ENCODE measurements at regions not wholly inside any gene's neighbourhood (a gene's known extent, or its start where the extent isn't known, plus 50 kb on each side); places are given as distances from the start of the nearest gene placed in this dataset.
"Not testable (repeated sequence)": the region's sequence is repeated elsewhere in the genome, so short reads cannot be mapped to it uniquely, and the experiment has no call there.

DNA sequence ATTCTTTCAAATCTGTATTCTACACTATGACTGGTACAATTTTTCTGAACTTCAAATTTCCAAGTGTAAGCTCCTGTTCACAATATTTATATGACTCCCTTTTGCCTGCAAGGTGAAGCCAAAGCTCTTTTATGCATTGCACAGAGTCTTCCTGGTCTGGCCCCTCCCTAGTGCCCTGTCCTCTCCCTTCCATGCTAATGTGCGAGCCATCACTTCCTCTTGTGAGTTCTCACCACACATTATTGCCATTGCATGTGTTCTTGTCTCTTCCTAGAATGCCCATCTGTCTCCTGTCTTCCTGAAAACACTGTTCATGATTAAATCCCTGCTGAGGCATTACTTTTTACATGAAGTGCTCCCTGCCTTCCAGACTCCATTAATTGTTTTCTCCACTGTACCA is 169.9 kb downstream of the MC4R start:
- DNase-seq (ENCODE audit: low read depth, low spot score): no peak

DNA sequence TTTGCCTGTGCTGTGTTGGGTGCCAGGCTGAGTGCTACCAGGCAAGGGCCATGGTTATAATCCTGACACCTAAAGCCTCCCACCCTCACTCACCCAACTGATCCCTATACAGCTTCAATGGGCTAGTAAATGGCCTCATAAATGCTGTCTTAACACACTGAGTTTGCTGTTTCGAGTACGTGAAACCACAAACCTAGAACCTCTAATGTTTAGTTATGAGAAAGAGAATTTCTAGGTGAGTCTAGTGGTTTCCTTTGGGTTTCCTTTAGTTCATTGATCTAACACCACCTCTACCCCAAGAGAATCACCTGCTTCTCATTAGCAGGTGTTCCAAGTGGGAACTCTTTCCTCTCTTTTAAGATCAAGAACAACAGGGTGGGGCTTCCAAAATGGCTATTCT is 172.0 kb downstream of the MC4R start:
- DNase-seq (ENCODE audit: low read depth, low spot score): no peak

DNA sequence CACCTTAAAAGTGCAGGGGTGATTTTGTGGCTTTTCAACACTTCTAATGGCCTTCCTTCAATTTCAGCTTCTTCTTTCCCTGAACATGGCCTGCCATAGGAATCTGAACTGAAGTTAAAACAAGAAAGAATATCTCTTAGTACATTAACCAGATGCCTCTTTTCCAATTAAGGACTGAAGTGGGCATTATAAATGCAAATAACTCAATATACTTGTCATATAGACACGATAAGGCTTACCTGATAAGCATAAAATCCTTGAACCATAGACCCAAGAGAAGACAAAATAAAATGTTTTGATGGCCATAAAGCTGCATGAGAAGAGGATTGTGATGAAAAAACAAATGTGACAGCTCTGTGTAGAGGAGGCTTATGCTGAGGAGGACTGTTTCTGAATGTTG is 173.1 kb downstream of the MC4R start:
- no peak for DNase-seq (ENCODE audit: low read depth, low spot score)

DNA sequence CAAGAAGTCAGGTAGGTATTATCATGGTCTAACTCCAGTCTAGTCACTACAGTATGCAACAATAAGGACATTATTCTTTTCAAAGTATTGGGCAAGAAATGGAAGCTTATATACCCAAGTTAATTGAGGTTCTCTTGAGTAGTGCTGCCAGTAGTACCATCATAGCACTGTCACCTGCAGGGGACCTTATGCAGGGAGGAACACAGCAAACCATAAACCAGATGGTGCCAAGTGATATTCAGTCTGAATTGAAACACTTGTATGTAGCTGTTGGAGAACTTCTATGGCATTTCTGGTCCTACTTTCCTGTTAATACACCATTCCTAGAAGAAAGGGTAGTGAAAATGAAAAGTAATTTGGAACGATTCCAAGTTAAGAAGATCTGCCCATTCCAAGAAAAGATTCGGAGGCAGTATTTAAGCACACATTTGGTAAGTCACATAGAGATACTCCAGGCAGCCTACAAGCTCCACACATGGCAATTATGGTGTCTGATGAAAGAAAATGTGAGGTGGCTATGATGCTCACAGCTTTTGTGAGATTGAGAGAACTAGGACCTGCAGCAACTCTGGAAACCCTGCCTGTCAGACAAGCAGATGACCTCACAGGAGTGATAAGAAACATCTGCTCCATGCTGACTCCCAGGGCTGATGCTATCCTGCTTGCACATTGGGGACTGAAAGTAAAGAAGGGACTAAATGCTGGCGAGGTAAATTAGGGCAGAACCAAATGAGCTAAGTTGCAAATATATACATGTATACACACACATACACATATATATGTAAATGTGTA is 174.7 kb downstream of the MC4R start:
- DNase-seq (ENCODE audit: low read depth, low spot score): no peak

DNA sequence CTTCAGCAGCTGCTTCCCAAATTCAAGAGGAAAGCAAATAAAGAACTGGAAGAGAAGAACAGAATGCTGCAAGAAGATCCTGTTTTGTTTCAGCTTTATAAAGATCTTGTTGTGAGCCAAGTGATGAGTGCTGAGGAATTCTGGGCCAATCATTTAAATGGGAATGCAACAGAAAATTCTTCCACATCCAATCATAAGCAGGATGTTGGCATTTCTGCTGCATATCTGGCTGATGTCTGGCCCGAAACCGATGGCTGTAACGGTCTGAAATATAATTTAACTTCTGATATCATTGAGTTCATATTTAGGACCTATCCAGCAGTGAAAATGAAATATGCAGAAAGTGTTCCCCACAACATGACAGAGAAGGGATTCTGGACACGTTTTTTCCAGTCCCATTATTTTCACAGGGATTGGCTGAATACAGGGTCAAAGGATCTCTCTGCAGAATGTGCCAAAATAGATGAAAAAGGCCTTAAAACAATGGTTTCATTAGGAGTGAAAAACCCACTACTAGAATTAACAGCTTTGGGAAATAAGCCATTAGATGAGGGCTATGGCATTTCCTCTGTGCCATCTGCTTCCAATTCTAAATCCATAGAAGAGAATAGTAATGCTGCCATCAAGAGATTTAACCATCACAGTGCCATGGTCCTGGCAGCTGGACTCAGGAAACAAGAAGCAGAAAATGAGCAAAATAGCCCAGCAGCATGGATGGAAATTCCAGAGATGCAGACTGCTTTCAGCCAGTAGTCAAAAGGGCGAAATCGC is 175.6 kb downstream of the MC4R start:
- no peak for DNase-seq (ENCODE audit: low read depth, low spot score)

DNA sequence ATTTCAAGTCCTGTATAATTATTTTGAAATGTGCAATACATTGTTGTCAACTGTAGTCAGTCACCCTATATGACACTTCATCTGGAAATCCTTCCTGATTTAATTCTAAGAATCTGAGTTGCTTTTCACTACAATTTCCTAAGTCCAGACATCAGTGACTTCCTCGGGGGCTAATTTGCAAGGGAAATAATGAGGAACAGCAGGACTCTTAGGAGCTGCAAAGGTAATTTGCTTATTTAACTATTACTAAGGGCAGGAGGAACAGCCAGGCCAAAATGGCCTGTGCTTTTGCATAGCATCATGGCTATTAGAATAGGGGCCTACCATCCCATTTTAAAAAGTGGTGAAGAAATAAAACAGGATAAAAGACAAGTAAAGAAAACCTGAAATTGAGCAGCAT is 178.8 kb downstream of the MC4R start:
- no peak for DNase-seq (ENCODE audit: low read depth, low spot score)

DNA sequence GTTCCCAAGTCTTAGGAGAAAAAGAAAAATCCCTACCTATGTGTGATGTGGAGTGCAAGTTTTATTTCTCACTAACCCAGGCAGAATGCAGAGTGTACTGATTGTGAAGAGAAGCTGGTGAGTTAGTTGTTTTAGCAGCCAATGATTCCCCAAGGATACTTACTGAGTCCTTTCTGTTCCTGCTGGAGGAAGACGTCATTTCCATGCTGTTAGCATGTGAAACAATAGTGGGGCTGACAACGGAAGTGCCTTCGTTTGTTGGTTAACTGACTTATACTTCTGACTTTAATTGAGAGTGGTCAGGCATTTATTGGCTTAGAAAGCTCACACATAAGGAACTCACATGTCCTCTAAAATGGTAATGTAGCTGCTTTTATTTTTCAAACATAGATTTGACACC is 180.6 kb downstream of the MC4R start:
- DNase-seq (ENCODE audit: low read depth, low spot score): no peak

DNA sequence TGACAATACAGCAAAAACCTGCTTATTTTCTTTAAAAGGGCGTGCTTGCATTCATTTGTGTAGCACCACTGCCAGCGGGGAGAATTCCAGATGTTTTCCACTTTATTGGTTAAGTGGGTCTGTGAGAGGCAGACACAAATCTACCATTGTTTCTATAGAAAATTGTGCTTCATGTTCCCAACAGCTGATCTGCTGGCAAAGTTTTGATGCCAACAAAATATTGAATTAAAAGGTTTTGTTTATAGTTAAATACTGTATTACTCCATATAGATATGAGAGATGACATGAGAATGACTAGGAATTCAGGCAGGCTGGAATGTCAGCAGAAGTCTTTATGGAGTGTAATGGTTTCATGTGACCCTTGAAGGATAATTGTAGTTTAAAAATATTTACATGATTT is 182.7 kb downstream of the MC4R start:
- no peak for DNase-seq (ENCODE audit: low read depth, low spot score)

DNA sequence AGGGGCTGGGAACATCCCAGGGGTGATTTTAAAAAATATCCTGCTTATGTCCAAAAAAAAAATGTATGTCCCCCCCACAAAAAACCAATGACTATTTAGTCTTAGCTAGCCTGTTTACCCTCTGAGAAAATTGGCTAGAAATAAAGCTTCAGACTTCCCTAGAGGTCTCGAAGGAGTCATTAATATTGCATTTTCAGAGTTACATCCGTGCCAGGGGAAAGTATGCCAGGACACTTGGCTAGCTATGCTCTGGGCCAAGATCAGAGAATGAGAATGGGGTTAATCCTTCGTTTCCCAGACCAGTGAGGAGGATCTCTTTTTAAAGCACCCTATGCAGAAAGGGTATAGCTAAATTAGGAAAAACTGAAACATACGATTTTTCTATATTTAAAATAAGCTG is 183.6 kb downstream of the MC4R start:
- DNase-seq (ENCODE audit: low read depth, low spot score): no peak

DNA sequence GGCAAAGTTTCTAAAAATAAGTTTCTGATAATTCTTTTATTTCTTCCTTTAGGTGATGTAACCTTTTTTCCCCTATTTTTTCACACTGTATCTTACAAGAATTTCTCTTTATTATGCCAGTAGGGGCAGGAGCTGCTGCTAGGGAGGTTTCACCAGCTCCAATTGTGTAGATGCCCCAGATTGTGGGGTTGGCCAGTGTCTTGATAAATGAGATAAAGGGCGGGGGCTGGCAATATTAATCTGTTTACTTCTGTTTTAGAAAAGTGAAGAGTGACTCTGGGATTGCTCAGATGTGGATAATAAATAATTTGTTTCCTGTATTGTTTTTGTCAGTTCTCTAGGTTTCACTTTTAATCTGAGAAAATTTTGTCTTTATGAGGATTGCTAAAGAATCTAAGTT is 190.4 kb downstream of the MC4R start:
- DNase-seq (ENCODE audit: low read depth, low spot score): no peak

DNA sequence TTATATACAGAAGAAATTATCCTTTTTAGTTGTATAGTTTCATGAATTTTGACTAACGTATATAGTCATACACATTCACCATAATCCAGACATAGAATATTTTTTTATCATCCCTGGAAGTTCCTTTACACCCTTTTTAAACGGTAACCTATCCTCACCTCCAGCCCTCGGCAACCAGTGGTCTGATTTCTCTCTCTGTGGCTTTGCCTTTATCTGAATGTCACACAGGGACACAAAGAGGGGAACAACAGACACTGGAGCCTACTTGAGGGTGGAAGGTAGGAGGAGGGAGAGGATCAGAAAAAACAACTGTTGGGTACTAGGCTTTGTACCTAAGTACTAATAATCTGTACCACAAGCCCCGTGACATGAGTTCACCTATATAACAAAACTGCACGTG is 191.9 kb downstream of the MC4R start:
- DNase-seq (ENCODE audit: low read depth, low spot score): no peak

DNA sequence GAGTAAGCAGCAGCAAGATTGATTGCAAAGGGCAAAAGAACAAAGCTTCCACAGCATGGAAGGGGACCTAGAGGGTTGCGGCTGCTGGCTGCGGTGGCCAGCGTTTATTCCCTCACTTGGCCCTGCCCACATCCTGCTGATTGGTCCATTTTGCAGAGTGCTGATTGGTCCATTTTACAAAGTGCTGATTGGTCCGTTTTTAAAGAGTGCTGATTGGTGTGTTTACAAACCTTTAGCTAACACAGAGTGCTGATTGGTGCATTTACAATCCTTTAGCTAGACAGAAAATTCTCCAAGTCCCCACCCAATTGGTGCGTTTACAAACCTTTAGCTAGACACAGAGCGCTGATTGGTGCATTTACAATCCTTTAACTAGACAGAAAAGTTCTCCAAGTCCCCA is 194.4 kb downstream of the MC4R start:
- not testable (repeated sequence) for DNase-seq (ENCODE audit: low read depth, low spot score)

DNA sequence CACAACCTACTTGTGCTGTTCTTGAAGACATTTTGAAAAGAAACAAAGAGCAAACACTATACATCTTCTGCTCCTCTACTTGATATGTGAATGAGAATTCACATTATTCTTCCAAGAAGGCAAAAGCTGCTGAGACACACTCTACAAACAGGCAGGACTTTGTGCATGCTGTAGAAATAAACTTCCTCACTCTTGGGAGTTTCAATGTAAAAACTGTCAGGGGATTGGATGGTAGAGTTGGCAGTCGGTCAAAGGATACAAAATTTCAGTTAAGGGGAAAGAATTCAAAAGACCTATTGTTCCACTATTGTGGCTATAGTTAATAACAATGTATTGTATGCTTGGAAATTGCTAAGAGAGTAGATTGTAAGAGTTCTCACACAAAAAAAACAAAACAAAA is 196.3 kb downstream of the MC4R start:
- DNase-seq (ENCODE audit: low read depth, low spot score): peak; percentile 24

DNA sequence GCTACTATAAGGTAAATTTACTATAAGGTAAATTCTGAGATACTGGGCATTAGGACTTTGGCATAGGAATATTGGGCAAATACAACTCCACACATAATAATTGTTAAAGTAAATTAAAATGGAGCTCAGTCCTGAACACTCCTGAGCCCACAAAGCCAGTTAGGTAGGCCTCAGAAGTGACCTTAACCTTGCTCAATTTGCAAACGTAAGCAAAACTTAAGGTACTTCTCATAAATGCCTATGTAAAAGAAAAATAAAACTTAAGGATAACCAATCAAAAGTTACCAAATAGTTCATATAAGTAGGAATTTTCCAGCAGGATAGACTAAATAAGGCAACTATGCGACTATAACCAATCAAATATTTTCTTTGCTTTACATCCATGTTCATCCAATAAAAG is 197.7 kb downstream of the MC4R start:
- DNase-seq (ENCODE audit: low read depth, low spot score): no peak

DNA sequence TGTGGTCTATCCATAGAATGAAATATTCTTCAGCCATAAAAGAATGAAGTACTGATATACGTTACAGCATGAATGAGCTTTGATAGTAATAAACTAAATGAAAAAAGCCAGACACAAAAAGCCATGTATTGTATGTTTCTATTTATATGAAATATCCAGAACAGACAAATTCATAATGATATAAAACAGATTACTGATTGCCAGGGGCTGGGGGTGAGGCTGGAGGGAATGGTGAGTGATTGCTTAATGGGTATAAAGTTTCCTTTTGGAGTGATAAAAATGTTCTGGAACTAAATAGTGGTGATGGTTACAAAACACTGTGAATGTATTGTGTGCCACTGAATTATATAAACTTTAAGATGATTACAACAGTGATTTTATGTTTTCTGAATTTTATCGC is 200.5 kb downstream of the MC4R start:
- no peak for DNase-seq (ENCODE audit: low read depth, low spot score)

DNA sequence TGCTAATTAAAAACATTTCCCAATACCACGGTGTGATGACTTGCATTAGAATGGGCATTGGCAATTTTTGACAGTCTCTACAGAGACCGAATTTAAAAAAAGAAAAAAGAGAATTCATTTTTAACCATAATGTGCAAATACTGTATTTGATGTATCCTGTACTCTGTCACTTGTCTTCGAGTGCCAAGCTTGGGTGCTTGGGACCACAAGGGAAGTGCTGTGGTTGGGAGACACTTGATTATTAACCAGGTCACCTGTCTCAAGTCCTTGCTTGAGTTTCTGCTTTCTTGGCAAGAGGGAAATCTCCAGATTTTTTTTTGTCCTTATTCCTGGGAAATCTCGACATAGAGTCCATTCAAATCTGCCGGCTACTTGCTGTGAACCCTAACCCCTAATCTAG is 209.0 kb downstream of the MC4R start:
- DNase-seq (ENCODE audit: low read depth, low spot score): no peak

DNA sequence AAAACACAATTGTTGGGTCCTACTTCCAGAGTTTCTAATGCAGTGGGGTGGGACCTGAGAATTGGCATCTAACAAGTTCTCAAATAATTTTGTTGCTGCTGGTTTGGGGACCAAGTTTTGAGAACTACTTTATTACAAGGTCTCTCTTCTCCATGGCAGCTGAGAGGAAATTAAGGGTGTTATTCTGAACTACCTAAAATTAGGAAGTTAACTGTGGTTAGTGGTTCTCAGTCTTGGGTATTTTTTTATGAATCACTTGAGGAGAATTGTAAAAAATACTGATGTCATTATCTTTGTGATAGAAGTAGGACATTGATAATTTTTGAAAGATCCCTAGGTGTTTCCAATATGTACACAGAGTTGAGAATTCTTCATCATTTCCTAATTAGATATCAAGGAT is 210.2 kb downstream of the MC4R start:
- no peak for DNase-seq (ENCODE audit: low read depth, low spot score)

DNA sequence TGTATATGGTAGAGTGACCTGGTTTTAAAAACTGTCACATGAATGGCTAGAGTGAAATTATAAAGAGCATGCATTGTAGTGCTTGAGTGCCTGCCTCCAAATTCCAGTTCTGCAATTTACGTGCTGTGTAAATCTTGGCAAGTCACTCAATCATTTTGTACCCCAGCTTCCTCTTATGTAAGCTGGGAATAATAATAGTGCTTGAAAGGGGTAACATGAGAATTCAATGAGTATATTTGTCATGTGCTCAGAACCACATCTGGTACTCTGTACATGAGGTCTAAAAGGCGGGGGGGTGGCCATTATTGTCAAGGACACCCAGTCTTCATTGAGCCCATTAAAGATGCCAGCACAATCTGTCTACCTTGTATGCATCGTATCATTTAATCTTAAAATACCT is 214.8 kb downstream of the MC4R start:
- no peak for DNase-seq (ENCODE audit: low read depth, low spot score)

DNA sequence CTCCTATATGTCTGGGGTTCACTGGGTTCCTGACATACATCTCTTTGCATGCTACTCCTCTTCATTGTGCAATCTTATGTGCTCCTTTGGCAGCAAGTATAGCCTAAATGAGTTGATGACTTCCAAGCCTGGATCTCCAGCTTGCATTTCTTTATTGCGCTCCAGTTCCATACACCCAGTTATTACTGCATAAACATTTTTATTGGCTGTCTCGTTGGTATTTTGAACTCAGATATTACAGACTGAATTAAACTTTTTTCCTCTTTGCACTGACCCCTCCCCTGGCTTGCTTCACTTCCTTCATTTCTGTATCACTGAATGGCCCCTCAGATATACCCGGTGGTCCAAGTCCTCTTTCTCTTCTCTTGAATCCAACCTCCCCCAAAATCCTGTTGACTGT is 219.2 kb downstream of the MC4R start:
- no peak for DNase-seq (ENCODE audit: low read depth, low spot score)

DNA sequence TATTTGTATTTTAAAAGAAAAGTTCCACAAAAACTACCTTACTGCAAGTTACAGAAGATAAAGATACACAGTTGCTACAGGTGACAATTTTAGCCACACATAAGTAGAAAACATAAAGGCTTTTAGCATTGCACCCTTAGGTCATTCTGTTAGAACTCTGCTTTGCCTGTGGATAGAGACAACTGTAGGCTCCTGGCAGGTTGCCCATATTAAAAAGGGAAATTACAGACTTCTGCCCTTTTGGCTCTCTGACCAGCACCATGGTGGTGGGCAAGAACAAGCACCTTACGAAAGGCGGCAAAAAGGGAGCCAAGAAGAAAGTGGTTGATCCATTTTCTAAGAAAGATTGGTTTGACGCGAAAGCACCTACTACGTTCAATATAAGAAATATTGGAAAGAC is 223.3 kb downstream of the MC4R start:
- no peak for DNase-seq (ENCODE audit: low read depth, low spot score)

DNA sequence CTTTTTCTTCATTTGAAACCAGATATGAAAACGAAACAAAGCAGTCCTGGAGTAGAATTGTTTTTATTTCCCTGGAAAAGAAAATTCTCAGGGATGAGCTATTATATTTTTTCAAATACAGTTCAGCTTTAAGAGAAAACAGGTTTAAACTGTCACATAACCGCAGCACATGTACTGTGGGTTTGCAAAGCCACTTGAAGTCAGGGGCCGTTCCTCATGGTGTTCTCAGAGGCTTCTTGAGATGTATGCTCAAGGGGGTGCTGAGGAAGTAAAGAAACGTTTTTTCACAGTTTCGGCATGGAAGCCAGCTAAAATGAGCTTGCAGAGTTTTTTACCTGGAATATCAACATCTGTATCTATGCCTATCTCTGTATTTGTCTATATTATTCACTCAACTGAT is 225.3 kb downstream of the MC4R start:
- DNase-seq (ENCODE audit: low read depth, low spot score): no peak

DNA sequence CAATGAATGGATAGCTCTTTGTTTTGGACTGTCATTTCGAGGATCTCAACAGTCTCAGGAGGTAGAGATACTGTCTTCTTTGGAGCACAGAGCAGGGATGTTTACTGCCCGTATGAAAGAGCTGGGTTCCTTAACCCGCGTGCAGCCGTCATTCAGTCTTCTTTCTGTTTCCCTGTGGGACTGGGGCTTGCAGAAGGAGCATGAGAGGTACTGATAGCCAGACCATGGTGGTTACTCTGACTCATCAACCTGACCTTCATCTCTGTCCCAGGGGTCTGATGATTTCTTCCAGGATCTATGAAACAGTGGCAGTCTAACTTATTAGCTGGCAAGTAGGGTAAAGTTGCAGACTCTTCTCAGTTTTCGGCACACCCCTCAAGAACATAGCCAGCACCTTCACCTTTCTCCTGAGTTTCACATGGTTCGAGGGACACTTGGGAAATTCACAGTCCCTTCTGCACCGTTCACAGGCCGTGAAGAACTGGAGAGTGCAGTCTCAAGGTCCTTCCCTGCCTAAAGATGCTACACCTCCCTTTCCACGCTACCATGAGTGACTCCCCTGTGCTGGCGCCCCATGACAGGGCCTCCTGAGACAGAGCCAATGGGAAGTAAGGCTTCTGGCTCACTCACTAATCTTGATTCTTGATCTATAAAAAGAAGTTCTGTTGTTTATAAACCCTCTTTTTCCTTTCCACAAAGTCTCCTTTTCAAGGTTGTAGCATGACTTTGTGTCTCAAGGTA is 226.2 kb downstream of the MC4R start:
- peak; percentile 11 for DNase-seq (ENCODE audit: low read depth, low spot score)

DNA sequence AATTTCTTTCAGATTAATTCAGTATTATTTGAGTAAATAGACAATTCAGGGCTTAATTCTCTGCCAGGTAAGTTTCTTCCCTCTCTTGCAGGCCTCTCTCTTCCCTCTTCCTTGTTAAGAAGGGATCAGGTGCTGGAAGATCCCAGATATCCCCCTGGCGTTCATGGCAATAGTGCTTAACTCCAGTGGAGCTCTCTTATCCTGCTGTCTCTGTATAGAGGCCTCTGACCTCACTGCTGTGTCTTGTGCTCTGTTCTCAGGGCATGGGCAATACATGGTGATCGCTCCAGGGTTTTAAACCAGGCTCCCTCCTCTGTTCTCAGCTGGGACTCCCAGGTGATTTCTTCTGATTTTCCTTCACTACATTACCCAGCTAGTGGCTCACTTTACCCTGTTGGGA is 226.8 kb downstream of the MC4R start:
- no peak for DNase-seq (ENCODE audit: low read depth, low spot score)
